GM12878 (cell line): ENCODE measurements at regions not wholly inside any gene's neighbourhood (a gene's known extent, or its start where the extent isn't known, plus 50 kb on each side); places are given as distances from the start of the nearest gene placed in this dataset.

Source experiments
- EP300 ChIP-seq, 2 experiments: fragments of 150-350 bp in 1 of 2; IDR thresholded peaks; 2 replicates each; pipeline ENCODE4 v1.6.1; 2011 to 2012; ENCODE audit warnings: low read depth in 2 of 2, low read length in 2 of 2, borderline replicate concordance in 1 of 2, improper control_type of control experiment in 1 of 2, inconsistent platforms in 1 of 2; ENCODE audit not compliant: control insufficient read depth in 1 of 2
- NFYB ChIP-seq: IDR thresholded peaks from 2 replicates; pipeline ENCODE4 v1.6.1; 2011; ENCODE audit warnings: low read depth, mild to moderate bottlenecking, low read length, improper control_type of control experiment, moderate library complexity; ENCODE audit not compliant: insufficient read depth
- POLR2AphosphoS2 ChIP-seq: IDR thresholded peaks from 2 replicates; pipeline ENCODE4 v1.6.1; 2011; ENCODE audit warnings: low read depth, mild to moderate bottlenecking, low read length, improper control_type of control experiment, moderate library complexity
- SUZ12 ChIP-seq: fragments of 200-600 bp; sonication (generic); IDR thresholded peaks from one replicate; pipeline ENCODE4 v1.6.1; 2018; ENCODE audit warnings: antibody characterized with exemption, mild to moderate bottlenecking; ENCODE audit not compliant: unreplicated experiment
- USF2 ChIP-seq: IDR thresholded peaks from 2 replicates; pipeline ENCODE4 v1.6.1; 2011; ENCODE audit warnings: low read depth, low read length, improper control_type of control experiment, borderline replicate concordance
- TF ChIP-seq, protein P1 (sequence below), 3 experiments: IDR thresholded peaks in 2 of 3; conservative IDR thresholded peaks in 1 of 3; 2 replicates each; pipeline ENCODE4 v1.5.1; 2011; ENCODE audit warnings: low read depth in 3 of 3, low read length in 3 of 3, mild to moderate bottlenecking in 3 of 3, control low read depth in 2 of 3, moderate library complexity in 2 of 3, inconsistent platforms in 1 of 3, mixed read lengths in 1 of 3; ENCODE audit not compliant: control insufficient read depth in 2 of 3, insufficient read depth in 1 of 3; ENCODE audit errors: extremely low read depth in 1 of 3

DNA sequence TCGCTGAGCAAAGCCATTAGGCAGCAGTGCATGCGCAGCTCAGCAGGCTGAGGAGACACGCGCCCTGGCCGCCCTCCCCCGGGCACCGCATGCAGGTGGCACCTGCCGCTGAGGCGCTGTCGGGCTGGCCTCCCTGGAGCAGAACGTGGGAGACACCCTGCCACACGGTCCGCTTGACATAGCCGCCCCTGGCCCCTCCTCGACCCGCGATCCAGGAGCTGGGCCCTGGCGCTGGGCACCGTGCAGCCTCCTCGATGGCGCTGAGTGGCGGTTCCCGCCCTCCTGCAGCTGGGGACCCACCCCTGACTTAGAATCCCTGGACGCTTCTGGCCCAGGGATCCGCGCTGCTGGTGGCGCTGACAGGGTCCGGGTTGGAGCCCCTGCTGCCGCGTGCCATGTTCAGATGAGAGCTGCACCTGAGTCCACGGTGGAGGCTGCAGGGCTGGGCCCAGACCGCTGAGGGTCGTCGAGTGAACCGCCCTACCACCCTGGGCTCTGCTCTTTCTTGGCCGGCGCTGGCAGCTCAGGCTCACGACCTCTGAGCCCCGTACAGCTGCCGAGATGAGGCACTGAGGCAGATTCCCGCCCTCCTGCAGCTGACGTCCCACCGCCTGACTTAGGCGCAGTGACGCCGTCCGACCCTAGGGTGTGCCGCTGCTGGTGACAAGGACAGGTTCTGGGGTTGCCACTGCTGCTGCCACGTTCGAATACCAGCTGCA is 116.8 kb downstream of the OR13A1 start:
- TF ChIP-seq SUZ12 (no peak), USF2 (no peak), POLR2AphosphoS2 (no peak), EP300 (IDR thresholded peaks at IDR 0.05; ENCODE audit: borderline replicate concordance in 1 of 2, control insufficient read depth in 1 of 2, low read depth in 2 of 2, low read length in 2 of 2) (no peak), NFYB (no peak)
- TF ChIP-seq, protein P1, sequence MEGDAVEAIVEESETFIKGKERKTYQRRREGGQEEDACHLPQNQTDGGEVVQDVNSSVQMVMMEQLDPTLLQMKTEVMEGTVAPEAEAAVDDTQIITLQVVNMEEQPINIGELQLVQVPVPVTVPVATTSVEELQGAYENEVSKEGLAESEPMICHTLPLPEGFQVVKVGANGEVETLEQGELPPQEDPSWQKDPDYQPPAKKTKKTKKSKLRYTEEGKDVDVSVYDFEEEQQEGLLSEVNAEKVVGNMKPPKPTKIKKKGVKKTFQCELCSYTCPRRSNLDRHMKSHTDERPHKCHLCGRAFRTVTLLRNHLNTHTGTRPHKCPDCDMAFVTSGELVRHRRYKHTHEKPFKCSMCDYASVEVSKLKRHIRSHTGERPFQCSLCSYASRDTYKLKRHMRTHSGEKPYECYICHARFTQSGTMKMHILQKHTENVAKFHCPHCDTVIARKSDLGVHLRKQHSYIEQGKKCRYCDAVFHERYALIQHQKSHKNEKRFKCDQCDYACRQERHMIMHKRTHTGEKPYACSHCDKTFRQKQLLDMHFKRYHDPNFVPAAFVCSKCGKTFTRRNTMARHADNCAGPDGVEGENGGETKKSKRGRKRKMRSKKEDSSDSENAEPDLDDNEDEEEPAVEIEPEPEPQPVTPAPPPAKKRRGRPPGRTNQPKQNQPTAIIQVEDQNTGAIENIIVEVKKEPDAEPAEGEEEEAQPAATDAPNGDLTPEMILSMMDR (IDR thresholded peaks at IDR 0.05 in 2 of 3, conservative IDR thresholded peaks at IDR 0.05 in 1 of 3; ENCODE audit: control insufficient read depth in 2 of 3, extremely low read depth in 1 of 3, insufficient read depth in 1 of 3, low read depth in 3 of 3, low read length in 3 of 3): no peak
